ENCODE measurements at regions not wholly inside any gene's neighbourhood (a gene's known extent, or its start where the extent isn't known, plus 50 kb on each side); places are given as distances from the start of the nearest gene placed in this dataset.

DNA sequence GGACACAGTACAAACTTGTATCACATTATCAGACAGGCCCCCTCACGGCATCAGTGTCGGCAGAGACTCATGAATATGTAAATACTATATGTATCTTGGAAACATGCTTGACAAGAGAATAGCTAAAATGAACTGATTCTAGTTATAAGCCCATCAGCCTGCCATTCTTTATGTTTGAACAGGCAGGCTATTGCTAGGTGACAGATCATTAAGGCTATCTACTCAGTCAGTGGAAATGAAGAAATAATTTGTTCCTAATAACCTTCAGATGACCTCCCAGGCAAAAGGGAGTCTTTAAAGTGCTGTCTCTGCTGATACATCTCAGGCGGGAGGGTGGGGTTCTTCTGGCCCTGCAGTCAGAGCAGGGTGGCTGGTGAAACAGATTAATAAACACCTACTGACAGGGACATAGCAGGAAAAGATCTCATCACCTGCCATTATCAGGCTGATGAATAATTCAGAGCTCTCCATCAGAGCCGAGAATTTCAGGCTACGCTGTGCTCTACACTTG is 394.2 kb downstream of the RASEF start:
- TF ChIP-seq MXI1 (conservative IDR thresholded peaks at IDR 0.05; ENCODE audit: poor library complexity, severe bottlenecking) (no peak), CTCF (IDR thresholded peaks at IDR 0.05; ENCODE audit: poor library complexity, severe bottlenecking) (no peak), POLR2AphosphoS5 (IDR thresholded peaks at IDR 0.05) (peak; percentile 97), EZH2 (IDR thresholded peaks at IDR 0.05; ENCODE audit: borderline replicate concordance, insufficient read depth, low read length, poor library complexity, severe bottlenecking) (no peak), RAD21 (conservative IDR thresholded peaks at IDR 0.05) (no peak), EP300 (conservative IDR thresholded peaks at IDR 0.05; ENCODE audit: poor library complexity, severe bottlenecking) (peak; percentile 100), TAF1 (IDR thresholded peaks at IDR 0.05; ENCODE audit: low read depth) (no peak), SMC3 (conservative IDR thresholded peaks at IDR 0.05; ENCODE audit: poor library complexity) (peak; percentile 8)
- TF ChIP-seq, protein P1, sequence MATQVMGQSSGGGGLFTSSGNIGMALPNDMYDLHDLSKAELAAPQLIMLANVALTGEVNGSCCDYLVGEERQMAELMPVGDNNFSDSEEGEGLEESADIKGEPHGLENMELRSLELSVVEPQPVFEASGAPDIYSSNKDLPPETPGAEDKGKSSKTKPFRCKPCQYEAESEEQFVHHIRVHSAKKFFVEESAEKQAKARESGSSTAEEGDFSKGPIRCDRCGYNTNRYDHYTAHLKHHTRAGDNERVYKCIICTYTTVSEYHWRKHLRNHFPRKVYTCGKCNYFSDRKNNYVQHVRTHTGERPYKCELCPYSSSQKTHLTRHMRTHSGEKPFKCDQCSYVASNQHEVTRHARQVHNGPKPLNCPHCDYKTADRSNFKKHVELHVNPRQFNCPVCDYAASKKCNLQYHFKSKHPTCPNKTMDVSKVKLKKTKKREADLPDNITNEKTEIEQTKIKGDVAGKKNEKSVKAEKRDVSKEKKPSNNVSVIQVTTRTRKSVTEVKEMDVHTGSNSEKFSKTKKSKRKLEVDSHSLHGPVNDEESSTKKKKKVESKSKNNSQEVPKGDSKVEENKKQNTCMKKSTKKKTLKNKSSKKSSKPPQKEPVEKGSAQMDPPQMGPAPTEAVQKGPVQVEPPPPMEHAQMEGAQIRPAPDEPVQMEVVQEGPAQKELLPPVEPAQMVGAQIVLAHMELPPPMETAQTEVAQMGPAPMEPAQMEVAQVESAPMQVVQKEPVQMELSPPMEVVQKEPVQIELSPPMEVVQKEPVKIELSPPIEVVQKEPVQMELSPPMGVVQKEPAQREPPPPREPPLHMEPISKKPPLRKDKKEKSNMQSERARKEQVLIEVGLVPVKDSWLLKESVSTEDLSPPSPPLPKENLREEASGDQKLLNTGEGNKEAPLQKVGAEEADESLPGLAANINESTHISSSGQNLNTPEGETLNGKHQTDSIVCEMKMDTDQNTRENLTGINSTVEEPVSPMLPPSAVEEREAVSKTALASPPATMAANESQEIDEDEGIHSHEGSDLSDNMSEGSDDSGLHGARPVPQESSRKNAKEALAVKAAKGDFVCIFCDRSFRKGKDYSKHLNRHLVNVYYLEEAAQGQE (IDR thresholded peaks at IDR 0.05; ENCODE audit: borderline replicate concordance): peak; percentile 86
